Renal cortex interstitium (tissue), 11 donors: ENCODE measurements at regions not wholly inside any gene's neighbourhood (a gene's known extent, or its start where the extent isn't known, plus 50 kb on each side); places are given as distances from the start of the nearest gene placed in this dataset.
"Not testable (repeated sequence)": the region's sequence is repeated elsewhere in the genome, so short reads cannot be mapped to it uniquely, and the experiment has no call there.

Experiments
- DNase-seq, 11 donors: peaks; one replicate each; pipeline ENCODE4 v3.0.0-alpha.2; 2013; ENCODE audit warnings: low read depth in 9 of 11, low spot score in 4 of 11; ENCODE audit errors: extremely low read depth in 1 of 11

- not testable (repeated sequence) for DNase-seq
Observed at GRCh38 chr13:34181256-34181655, 363.3 kb downstream of the RFC3 start.

DNA sequence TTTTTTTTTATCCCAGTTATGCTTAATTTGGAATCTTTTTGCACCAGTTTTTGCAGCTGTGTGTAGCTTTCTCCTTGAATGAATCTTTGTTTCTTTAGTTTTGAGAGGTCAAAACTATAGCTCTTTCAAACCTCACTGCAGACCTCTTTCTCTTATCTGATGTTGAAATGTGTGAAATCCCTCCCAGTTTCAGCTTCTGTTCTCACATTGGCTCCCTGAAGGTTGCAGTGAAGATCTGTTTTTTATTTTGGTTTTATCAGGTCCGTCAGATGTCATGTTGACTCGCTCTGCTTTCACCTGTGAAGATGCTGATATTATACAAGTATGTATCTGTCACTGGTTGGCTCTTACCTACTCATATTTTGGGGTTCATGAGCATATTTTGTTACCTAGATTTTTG lies 372.0 kb downstream of the RFC3 start:
- no peak for DNase-seq

DNA sequence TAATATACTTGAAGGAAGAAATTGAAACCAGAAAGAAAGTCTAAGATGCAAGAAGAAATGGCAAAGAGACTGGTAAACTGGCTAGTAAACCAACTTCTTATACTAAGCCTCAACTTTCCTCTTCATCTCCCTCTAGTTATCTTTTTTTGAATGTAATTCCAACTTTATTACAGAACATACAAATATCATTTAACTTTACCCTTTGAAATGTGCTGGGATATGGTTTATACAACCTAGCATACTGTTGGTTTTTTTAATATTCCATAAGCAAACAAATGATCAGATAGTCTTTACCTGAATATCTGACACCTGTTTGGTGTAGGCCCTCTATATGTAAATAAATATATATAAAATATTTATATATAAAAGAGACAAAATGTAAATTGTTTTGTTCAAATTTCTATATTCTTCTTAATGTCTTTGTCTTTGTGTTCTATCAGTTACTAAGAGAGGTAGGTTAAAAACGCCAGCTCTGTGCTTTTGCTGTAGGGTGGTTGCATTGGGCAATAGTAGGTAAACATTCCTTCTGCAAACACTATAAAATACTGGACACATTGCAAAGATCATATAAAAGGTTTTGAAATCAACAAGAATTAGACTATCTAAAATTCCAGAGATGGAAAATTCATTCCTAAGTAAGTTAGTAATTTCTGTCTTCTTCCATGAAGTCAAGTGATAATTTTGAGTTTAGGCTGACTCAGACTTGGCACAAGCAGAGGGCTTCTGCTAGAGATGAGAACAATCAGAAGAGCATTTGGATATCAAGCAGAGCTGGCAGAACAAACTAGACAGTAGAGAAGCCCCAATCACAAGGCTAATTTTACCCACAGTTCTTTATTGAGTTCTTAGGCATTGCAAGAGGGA lies 383.3 kb downstream of the RFC3 start:
- no peak for DNase-seq

- no peak for DNase-seq
Observed at GRCh38 chr13:34207334-34207733, 389.4 kb downstream of the RFC3 start.

GRCh38 chr13:34207872-34208271 lies 389.9 kb downstream of the RFC3 start:
- no peak for DNase-seq

- no peak for DNase-seq
Observed at GRCh38 chr13:34208336-34208735, 390.4 kb downstream of the RFC3 start.

DNA sequence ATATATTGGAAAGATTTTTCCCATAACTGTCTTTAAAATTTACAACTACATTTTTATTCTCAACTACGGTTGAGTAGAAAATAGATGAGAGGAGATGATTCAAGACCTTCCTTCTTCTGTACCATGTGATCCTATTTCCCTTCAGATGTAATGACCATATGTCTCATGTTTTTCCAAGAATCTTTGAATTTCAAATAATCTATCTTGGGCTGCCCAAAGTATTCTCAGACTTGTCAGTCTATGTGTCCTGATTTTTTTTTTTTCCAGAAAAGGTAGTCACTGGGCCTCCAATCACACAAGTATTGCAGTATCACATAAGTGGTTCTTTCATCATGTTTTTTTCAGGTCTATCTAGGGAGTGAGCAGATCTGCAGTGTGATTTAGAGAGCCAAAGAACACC lies 392.4 kb downstream of the RFC3 start:
- DNase-seq = no peak

- no peak for DNase-seq
Observed at GRCh38 chr13:34214686-34215085, 396.7 kb downstream of the RFC3 start.

DNA sequence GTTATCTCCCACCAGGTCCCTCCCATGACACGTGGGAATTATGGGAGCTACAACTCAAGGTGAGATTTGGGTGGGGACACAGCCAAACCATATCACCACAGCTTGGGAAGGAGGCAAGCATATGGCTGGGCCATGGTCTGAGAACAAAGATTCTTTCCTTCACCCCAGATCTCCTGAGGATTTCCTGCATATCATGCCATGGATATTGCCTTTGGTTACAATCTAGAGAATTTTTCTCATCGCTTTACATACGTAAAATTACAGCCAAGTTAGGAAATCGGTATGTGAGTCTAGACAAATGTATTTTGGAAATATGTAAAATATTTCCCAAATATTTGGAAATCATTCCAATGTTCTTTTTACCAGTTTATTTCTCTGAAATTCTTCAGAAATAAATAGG lies 398.3 kb downstream of the RFC3 start:
- DNase-seq = no peak

GRCh38 chr13:34217343-34218025 lies 399.5 kb downstream of the RFC3 start:
- no peak for DNase-seq

GRCh38 chr13:34223984-34224383 lies 406.0 kb downstream of the RFC3 start:
- no peak for DNase-seq

DNA sequence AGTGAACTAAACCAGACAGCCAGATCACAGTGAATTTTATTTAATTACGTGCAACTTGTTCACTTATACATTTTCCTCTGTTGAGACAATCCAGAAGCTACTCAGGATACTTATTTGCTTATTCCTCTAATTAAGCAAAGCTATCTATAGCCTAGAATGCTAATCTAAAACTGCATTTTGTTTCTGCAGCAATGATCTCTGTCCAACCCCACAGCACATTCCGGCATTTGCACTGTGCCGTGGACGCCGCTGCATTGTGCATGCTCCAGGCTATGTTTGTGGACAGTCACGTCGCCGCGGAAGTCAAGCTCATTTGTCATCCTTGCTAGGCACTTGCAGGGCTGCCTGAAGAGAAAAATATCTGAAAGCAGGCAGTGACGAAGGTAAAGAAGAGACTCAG lies 406.9 kb downstream of the RFC3 start:
- DNase-seq = no peak

GRCh38 chr13:34230271-34230670 lies 412.3 kb downstream of the RFC3 start:
- DNase-seq = no peak

GRCh38 chr13:34241332-34241731 lies 423.4 kb downstream of the RFC3 start:
- DNase-seq = no peak

GRCh38 chr13:34243403-34243802 lies 425.5 kb downstream of the RFC3 start:
- DNase-seq = no peak

- DNase-seq = no peak
Observed at GRCh38 chr13:34246511-34246910, 428.6 kb downstream of the RFC3 start.

DNA sequence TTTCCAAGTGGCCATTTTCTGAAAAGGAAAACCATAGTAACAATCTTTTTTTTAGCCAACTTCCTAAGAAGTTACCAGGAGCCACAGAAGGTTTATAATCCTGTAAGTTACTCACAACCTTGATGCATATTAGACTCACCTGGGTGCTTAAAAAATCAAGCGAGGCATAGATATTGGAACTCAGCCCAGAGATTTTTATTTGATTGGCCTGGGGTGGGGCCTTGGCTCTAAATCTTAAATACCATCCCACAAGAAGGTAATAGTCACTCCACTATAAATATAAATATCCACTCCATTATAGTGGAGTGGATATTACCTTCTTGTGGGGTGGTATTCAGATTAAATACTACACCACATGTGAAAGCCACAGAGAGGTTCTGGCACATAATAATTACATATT lies 429.6 kb downstream of the RFC3 start:
- DNase-seq = no peak

- DNase-seq = no peak
Observed at GRCh38 chr13:34249546-34250039, 431.6 kb downstream of the RFC3 start.

GRCh38 chr13:34250151-34250670 lies 432.3 kb downstream of the RFC3 start:
- DNase-seq = no peak

DNA sequence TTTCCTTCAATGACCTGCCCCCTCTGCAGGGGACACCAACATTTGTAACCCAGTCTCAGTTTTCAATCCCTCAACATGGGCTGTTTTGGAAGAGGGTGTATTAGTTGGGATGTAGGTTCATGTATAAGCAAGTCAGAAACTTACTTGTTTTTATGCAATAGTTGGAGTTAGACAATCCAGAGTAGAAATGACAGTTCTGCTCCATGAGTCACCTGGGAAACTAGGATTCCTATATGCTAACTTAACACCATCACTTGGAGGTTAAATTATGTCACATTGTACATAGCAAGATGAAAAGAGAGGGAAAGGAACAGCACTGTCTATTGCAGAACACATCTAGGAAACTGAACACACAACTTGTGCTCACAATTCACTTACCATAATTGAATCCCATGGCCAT lies 436.4 kb downstream of the RFC3 start:
- no peak for DNase-seq
